Activated CD8-positive, alpha-beta memory T cell treated with anti-CD3 and anti-CD28 coated beads for 24 hours (primary cell): ENCODE measurements at regions not wholly inside any gene's neighbourhood (a gene's known extent, or its start where the extent isn't known, plus 50 kb on each side); places are given as distances from the start of the nearest gene placed in this dataset.
A peak's percentile ranks its signal among the peaks of the same experiment; 100 is the strongest.

ENCODE experiments used
- DNase-seq: peaks from one replicate; pipeline ENCODE4 v3.0.0-alpha.2; 2020

GRCh38 chr13:44158881-44159632 lies 214.6 kb upstream of the SERP2 start:
- no peak for DNase-seq

GRCh38 chr13:44159633-44160279 lies 213.9 kb upstream of the SERP2 start:
- no peak for DNase-seq

GRCh38 chr13:44160591-44161191 lies 212.9 kb upstream of the SERP2 start:
- no peak for DNase-seq

GRCh38 chr13:44163108-44163507 lies 210.5 kb upstream of the SERP2 start:
- DNase-seq, result no peak

- DNase-seq, result no peak
Measured at GRCh38 chr13:44165221-44165888, 208.3 kb upstream of the SERP2 start.

GRCh38 chr13:44165889-44166496 lies 207.6 kb upstream of the SERP2 start:
- DNase-seq, result no peak

- DNase-seq, result no peak
Measured at GRCh38 chr13:44169018-44169911, 204.4 kb upstream of the SERP2 start.

- DNase-seq, result no peak
Measured at GRCh38 chr13:44170731-44171130, 202.9 kb upstream of the SERP2 start.

GRCh38 chr13:44171156-44171555 lies 202.5 kb upstream of the SERP2 start:
- no peak for DNase-seq

- DNase-seq, result no peak
Measured at GRCh38 chr13:44171861-44172260, 201.8 kb upstream of the SERP2 start.

GRCh38 chr13:44172281-44172810 lies 201.3 kb upstream of the SERP2 start:
- DNase-seq, result no peak

- DNase-seq, result no peak
Measured at GRCh38 chr13:44174769-44175425, 198.7 kb upstream of the SERP2 start.

- no peak for DNase-seq
Measured at GRCh38 chr13:44176173-44176572, 197.5 kb upstream of the SERP2 start.

GRCh38 chr13:44180876-44181536 lies 192.6 kb upstream of the SERP2 start:
- DNase-seq, result no peak

- DNase-seq, result no peak
Measured at GRCh38 chr13:44181931-44182330, 191.7 kb upstream of the SERP2 start.

- no peak for DNase-seq
Measured at GRCh38 chr13:44184740-44185139, 188.9 kb upstream of the SERP2 start.

GRCh38 chr13:44188257-44188656 lies 185.4 kb upstream of the SERP2 start:
- no peak for DNase-seq

GRCh38 chr13:44189085-44189484 lies 184.5 kb upstream of the SERP2 start:
- DNase-seq, result no peak

GRCh38 chr13:44191103-44191502 lies 182.5 kb upstream of the SERP2 start:
- no peak for DNase-seq

GRCh38 chr13:44191504-44192171 lies 182.0 kb upstream of the SERP2 start:
- DNase-seq, result peak; percentile 66
